HEK293T (cell line): ENCODE measurements at regions not wholly inside any gene's neighbourhood (a gene's known extent, or its start where the extent isn't known, plus 50 kb on each side); places are given as distances from the start of the nearest gene placed in this dataset.

Source experiments
- ARNT ChIP-seq: fragments of 450-650 bp; IDR thresholded peaks from 2 replicates; pipeline ENCODE4 v1.6.1; 2017; ENCODE audit warnings: mild to moderate bottlenecking
- CTBP1 ChIP-seq: fragments of 450-650 bp; IDR thresholded peaks from 2 replicates; pipeline ENCODE4 v1.6.1; 2016; ENCODE audit warnings: borderline replicate concordance
- ELF4 ChIP-seq: fragments of 450-650 bp; IDR thresholded peaks from 2 replicates; pipeline ENCODE4 v1.6.1; 2017; ENCODE audit warnings: antibody characterized with exemption
- FOXA1 ChIP-seq: fragments of 450-650 bp; IDR thresholded peaks from 2 replicates; pipeline ENCODE4 v1.6.1; 2016; ENCODE audit warnings: mild to moderate bottlenecking
- FOXK2 ChIP-seq: fragments of 450-650 bp; IDR thresholded peaks from 2 replicates; pipeline ENCODE4 v1.6.1; 2016; ENCODE audit warnings: mild to moderate bottlenecking
- FOXM1 ChIP-seq: fragments of 450-650 bp; IDR thresholded peaks from 2 replicates; pipeline ENCODE4 v1.6.1; 2017; ENCODE audit warnings: mild to moderate bottlenecking, borderline replicate concordance
- L3MBTL2 ChIP-seq: fragments of 450-650 bp; conservative IDR thresholded peaks from 2 replicates; pipeline ENCODE4 v1.6.1; 2016; ENCODE audit warnings: mild to moderate bottlenecking
- NFRKB ChIP-seq: fragments of 450-650 bp; IDR thresholded peaks from 2 replicates; pipeline ENCODE4 v1.6.1; 2016; ENCODE audit warnings: mild to moderate bottlenecking, moderate library complexity
- PKNOX1 ChIP-seq: fragments of 450-650 bp; IDR thresholded peaks from 2 replicates; pipeline ENCODE4 v1.6.1; 2016
- SP1 ChIP-seq: fragments of 450-650 bp; IDR thresholded peaks from 2 replicates; pipeline ENCODE4 v1.6.1; 2017
- SUZ12 ChIP-seq: fragments of 450-650 bp; IDR thresholded peaks from 2 replicates; pipeline ENCODE4 v1.6.1; 2016; ENCODE audit warnings: mild to moderate bottlenecking
- TARDBP ChIP-seq: fragments of 450-650 bp; IDR thresholded peaks from 2 replicates; pipeline ENCODE4 v1.6.1; 2016

GRCh38 chr20:51178153-51178552 lies 155.2 kb upstream of the KCNG1 start:
- TF ChIP-seq TARDBP = no peak
- no peak for TF ChIP-seq ARNT
- TF ChIP-seq NFRKB = no peak
- TF ChIP-seq FOXM1 = no peak
- no peak for TF ChIP-seq L3MBTL2
- no peak for TF ChIP-seq PKNOX1
- TF ChIP-seq SUZ12 = no peak
- TF ChIP-seq ELF4 = no peak
- TF ChIP-seq FOXK2 = no peak
- TF ChIP-seq SP1 = no peak
- TF ChIP-seq FOXA1 = no peak
- no peak for TF ChIP-seq CTBP1
